BE2C (cell line): ENCODE measurements at regions not wholly inside any gene's neighbourhood (a gene's known extent, or its start where the extent isn't known, plus 50 kb on each side); places are given as distances from the start of the nearest gene placed in this dataset.

ENCODE experiments used
- DNase-seq: peaks from one replicate; pipeline ENCODE4 v3.0.0-alpha.2; 2020
- H3K27me3 ChIP-seq: fragments of 250-450 bp; sonication (Bioruptor Pico); 2 replicates; pipeline ENCODE4 v1.5.1; 2020; ENCODE audit warnings: mild to moderate bottlenecking
- H3K36me3 ChIP-seq: fragments of 250-450 bp; sonication (Bioruptor Pico); 2 replicates; pipeline ENCODE4 v1.5.1; 2020; ENCODE audit warnings: mild to moderate bottlenecking
- H3K4me1 ChIP-seq: fragments of 250-450 bp; sonication (Bioruptor Pico); 2 replicates; pipeline ENCODE4 v1.5.1; 2020
- H3K4me3 ChIP-seq: 2 replicates; pipeline ENCODE4 v1.5.1; 2011; ENCODE audit warnings: low read depth, low read length
- H3K9me3 ChIP-seq: fragments of 250-450 bp; sonication (Bioruptor Pico); 2 replicates; pipeline ENCODE4 v1.5.1; 2020
- CTCF ChIP-seq: IDR thresholded peaks from 2 replicates; pipeline ENCODE4 v1.5.1; 2012; ENCODE audit warnings: mild to moderate bottlenecking, low read depth, low read length

- DNase-seq: peak; percentile 4
Measured at GRCh38 chrX:42098900-42099299, 175.5 kb upstream of the CASK start.

GRCh38 chrX:42097486-42097885 is 174.1 kb upstream of the CASK start:
- Histone ChIP-seq H3K4me1 (no peaks in the 10 kb centered on the region), H3K4me3 (no peak overlapping the region), H3K36me3 (no peaks in the 10 kb centered on the region), H3K9me3 (no peaks in the 10 kb centered on the region), H3K27me3 (no peaks in the 10 kb centered on the region)
- no peak for TF ChIP-seq CTCF
- DNase-seq: no peak

More at GRCh38 chrX:42098900-42099299, 175.5 kb upstream of the CASK start:
- Histone ChIP-seq H3K27me3 (no peaks in the 10 kb centered on the region), H3K36me3 (no peaks in the 10 kb centered on the region), H3K4me3 (no peak overlapping the region), H3K4me1 (no peaks in the 10 kb centered on the region), H3K9me3 (no peaks in the 10 kb centered on the region)
- TF ChIP-seq CTCF: no peak

GRCh38 chrX:42096265-42096920 is 173.0 kb upstream of the CASK start:
- no peaks in the 10 kb centered on the region for H3K9me3 ChIP-seq
- no peaks in the 10 kb centered on the region for H3K27me3 ChIP-seq
- no peak for DNase-seq
- no peaks in the 10 kb centered on the region for H3K4me1 ChIP-seq
- no peak for TF ChIP-seq CTCF
- no peaks in the 10 kb centered on the region for H3K36me3 ChIP-seq
- H3K4me3 ChIP-seq: no peak overlapping the region

GRCh38 chrX:42094218-42094617 is 170.9 kb upstream of the CASK start:
- TF ChIP-seq CTCF: no peak
- Histone ChIP-seq H3K4me1 (no peaks in the 10 kb centered on the region), H3K9me3 (no peaks in the 10 kb centered on the region), H3K27me3 (no peaks in the 10 kb centered on the region), H3K36me3 (no peaks in the 10 kb centered on the region), H3K4me3 (no peak overlapping the region)
- no peak for DNase-seq

GRCh38 chrX:42093756-42094155 is 170.4 kb upstream of the CASK start:
- TF ChIP-seq CTCF: no peak
- no peak overlapping the region for H3K4me3 ChIP-seq
- DNase-seq: no peak
- H3K36me3 ChIP-seq: no peaks in the 10 kb centered on the region
- no peaks in the 10 kb centered on the region for H3K4me1 ChIP-seq
- H3K9me3 ChIP-seq: no peaks in the 10 kb centered on the region
- H3K27me3 ChIP-seq: no peaks in the 10 kb centered on the region

GRCh38 chrX:42090395-42090794 is 167.0 kb upstream of the CASK start:
- no peaks in the 10 kb centered on the region for H3K36me3 ChIP-seq
- no peaks in the 10 kb centered on the region for H3K9me3 ChIP-seq
- H3K27me3 ChIP-seq: no peaks in the 10 kb centered on the region
- H3K4me3 ChIP-seq: no peak overlapping the region
- DNase-seq: no peak
- no peaks in the 10 kb centered on the region for H3K4me1 ChIP-seq
- TF ChIP-seq CTCF: no peak
